ENCODE measurements at regions not wholly inside any gene's neighbourhood (a gene's known extent, or its start where the extent isn't known, plus 50 kb on each side); places are given as distances from the start of the nearest gene placed in this dataset.

DNA sequence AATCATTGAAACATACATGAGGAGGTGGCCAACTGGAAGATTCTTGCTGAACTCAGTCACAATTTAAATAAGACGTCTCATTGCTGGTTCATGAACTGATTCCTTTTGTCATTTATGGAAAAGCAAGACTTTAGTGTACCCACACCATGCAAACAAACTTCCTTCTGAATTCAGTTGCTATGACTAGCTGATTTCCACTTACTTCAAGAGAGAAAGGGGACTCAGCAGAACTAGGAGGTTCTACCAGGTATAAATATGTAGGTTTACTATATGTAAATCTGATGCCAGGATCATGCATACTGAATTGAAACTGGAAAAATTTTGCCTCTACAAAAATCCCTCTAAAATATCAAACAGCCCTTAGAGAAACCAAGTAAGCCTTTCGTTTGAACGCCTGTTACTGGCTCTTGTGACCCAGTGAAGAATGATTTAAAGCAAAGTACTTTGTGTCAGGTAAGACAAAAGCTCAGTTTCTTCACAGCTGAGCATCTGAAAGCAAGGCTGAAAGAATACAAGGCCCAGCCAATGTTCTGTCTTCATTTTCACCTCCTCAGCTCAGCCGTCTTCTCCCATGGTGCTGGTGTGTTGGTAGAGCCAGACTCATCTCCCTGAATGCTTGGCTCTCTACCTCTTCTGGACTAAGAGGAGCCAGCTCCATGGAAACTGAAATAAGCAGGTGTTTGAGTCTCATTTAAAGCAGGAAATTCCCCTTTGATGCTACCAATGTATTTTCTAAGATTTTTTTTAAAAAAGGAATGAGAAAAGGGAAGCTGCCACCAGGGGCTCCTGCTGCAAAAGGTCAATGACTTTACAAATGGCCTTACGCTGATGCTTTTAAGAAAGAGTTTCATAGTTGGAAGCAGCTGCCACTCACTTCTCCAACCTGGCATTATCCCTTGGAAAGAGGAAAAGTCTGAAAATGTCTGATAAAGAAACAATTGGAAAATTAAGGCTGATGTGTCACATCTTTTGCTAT is 301.6 kb downstream of the EFHB start:
- Mint-ChIP-seq H3K27me3 (ENCODE audit: insufficient read depth) (no peaks in the 10 kb centered on the region), H3K4me3 (no peak overlapping the region), H3K4me1 (no peaks in the 10 kb centered on the region), H3K36me3 (ENCODE audit: low read depth) (no peaks in the 10 kb centered on the region), H3K9me3 (peaks cover 4% of the 10 kb centered on the region), H3K27ac (no peak overlapping the region)
- Histone ChIP-seq H3K4me3 (ENCODE audit: low read length) (no peak overlapping the region), H3K4me1 (ENCODE audit: control insufficient read depth, insufficient read depth, low read length) (no peaks in the 10 kb centered on the region), H3K9me3 (ENCODE audit: control insufficient read depth, low read length) (no peaks in the 10 kb centered on the region), H3K9ac (ENCODE audit: extremely low read depth, low read length, poor library complexity, severe bottlenecking) (no peak overlapping the region), H3K27ac (ENCODE audit: low read depth, low read length) (no peak overlapping the region), H3K27me3 (ENCODE audit: control insufficient read depth, insufficient read depth, low read length, poor library complexity, severe bottlenecking) (no peaks in the 10 kb centered on the region), H3K36me3 (ENCODE audit: control insufficient read depth, insufficient read depth, low read length) (no peaks in the 10 kb centered on the region)
- TF ChIP-seq, protein P1, sequence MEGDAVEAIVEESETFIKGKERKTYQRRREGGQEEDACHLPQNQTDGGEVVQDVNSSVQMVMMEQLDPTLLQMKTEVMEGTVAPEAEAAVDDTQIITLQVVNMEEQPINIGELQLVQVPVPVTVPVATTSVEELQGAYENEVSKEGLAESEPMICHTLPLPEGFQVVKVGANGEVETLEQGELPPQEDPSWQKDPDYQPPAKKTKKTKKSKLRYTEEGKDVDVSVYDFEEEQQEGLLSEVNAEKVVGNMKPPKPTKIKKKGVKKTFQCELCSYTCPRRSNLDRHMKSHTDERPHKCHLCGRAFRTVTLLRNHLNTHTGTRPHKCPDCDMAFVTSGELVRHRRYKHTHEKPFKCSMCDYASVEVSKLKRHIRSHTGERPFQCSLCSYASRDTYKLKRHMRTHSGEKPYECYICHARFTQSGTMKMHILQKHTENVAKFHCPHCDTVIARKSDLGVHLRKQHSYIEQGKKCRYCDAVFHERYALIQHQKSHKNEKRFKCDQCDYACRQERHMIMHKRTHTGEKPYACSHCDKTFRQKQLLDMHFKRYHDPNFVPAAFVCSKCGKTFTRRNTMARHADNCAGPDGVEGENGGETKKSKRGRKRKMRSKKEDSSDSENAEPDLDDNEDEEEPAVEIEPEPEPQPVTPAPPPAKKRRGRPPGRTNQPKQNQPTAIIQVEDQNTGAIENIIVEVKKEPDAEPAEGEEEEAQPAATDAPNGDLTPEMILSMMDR (conservative IDR thresholded peaks at IDR 0.05): peak; percentile 61
- WGBS, 2 experiments (ENCODE audit: insufficient coverage in 1 of 2, insufficient read length in 1 of 2): 91 to 93% methylated on average over 3 to 5 of the region's 5 CpGs
- DNase-seq: peak; percentile 49

DNA sequence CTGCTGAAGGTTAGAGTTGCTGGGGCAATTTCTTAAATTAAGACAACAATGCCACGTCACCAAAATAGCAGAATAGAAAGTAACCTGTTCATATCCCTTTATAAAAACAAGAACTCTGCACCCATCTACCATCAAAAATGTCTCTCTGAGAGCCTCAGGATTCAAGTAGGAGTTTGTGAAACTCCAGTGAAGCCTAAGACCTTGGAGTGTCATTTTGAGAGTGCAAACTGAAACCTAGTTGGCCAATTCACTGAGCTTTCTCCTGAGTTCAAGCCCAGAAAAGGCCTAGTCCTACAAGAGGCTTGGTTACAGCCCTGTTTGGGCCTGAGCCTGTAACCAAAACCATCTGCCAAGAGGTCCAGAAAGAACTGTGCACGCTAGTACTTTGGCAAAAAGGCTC is 335.1 kb downstream of the EFHB start:
- 88 to 100% methylated on average over 1 to 2 of the region's 2 CpGs for WGBS, 2 experiments (ENCODE audit: insufficient coverage in 1 of 2, insufficient read length in 1 of 2)
- H3K9me3 ChIP-seq (ENCODE audit: control insufficient read depth, low read length): peaks cover 6% of the 10 kb centered on the region
- TF ChIP-seq, protein P1 (conservative IDR thresholded peaks at IDR 0.05): no peak
- no peaks in the 10 kb centered on the region for H3K4me1 Mint-ChIP-seq
- H3K27ac ChIP-seq (ENCODE audit: low read depth, low read length): no peak overlapping the region
- no peak for DNase-seq
- H3K4me3 Mint-ChIP-seq: no peak overlapping the region
- no peaks in the 10 kb centered on the region for H3K36me3 Mint-ChIP-seq (ENCODE audit: low read depth)
- H3K27ac Mint-ChIP-seq: no peak overlapping the region
- no peaks in the 10 kb centered on the region for H3K36me3 ChIP-seq (ENCODE audit: control insufficient read depth, insufficient read depth, low read length)
- H3K4me1 ChIP-seq (ENCODE audit: control insufficient read depth, insufficient read depth, low read length): no peaks in the 10 kb centered on the region
- H3K27me3 ChIP-seq (ENCODE audit: control insufficient read depth, insufficient read depth, low read length, poor library complexity, severe bottlenecking): no peaks in the 10 kb centered on the region
- no peak overlapping the region for H3K9ac ChIP-seq (ENCODE audit: extremely low read depth, low read length, poor library complexity, severe bottlenecking)
- H3K27me3 Mint-ChIP-seq (ENCODE audit: insufficient read depth): no peaks in the 10 kb centered on the region
- H3K9me3 Mint-ChIP-seq: peaks cover 5% of the 10 kb centered on the region
- no peak overlapping the region for H3K4me3 ChIP-seq (ENCODE audit: low read length)

DNA sequence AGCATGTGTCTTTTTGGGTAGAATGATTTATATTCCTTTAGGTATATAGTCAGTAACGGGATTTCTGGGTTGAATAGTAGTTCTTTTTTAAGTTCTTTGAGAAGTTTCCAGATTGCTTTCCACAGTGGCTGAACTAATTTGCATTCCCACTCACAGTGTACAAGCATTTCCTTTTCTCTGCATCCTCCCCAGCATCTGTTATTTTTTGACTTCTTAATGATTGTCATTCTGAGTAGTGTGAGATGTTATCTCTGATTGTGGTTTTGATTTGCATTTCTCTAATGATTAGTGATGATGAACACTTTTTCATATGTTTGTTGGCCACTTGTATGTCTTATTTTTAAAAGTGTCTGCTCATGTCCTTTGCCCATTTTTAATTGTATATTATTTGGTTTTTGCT is 337.6 kb downstream of the EFHB start:
- TF ChIP-seq, protein P1 (conservative IDR thresholded peaks at IDR 0.05): no peak
- Histone ChIP-seq H3K36me3 (ENCODE audit: control insufficient read depth, insufficient read depth, low read length) (no peaks in the 10 kb centered on the region), H3K9ac (ENCODE audit: extremely low read depth, low read length, poor library complexity, severe bottlenecking) (no peak overlapping the region), H3K9me3 (ENCODE audit: control insufficient read depth, low read length) (peaks cover 6% of the 10 kb centered on the region), H3K4me3 (ENCODE audit: low read length) (no peak overlapping the region), H3K27ac (ENCODE audit: low read depth, low read length) (no peak overlapping the region), H3K4me1 (ENCODE audit: control insufficient read depth, insufficient read depth, low read length) (no peaks in the 10 kb centered on the region), H3K27me3 (ENCODE audit: control insufficient read depth, insufficient read depth, low read length, poor library complexity, severe bottlenecking) (no peaks in the 10 kb centered on the region)
- Mint-ChIP-seq H3K4me1 (no peaks in the 10 kb centered on the region), H3K27ac (no peak overlapping the region), H3K4me3 (no peak overlapping the region), H3K9me3 (peaks cover 5% of the 10 kb centered on the region), H3K27me3 (ENCODE audit: insufficient read depth) (peaks cover 2% of the 10 kb centered on the region), H3K36me3 (ENCODE audit: low read depth) (no peaks in the 10 kb centered on the region)
- no peak for DNase-seq
- 100% methylated on average over 1 of the region's 1 CpG; no CpG with 5 or more reads in 1 of the 2 experiments for WGBS, 2 experiments (ENCODE audit: insufficient coverage in 1 of 2, insufficient read length in 1 of 2)

All from endodermal cell (in vitro differentiated cells).